Mesendoderm (in vitro differentiated cells): ENCODE measurements at regions not wholly inside any gene's neighbourhood (a gene's known extent, or its start where the extent isn't known, plus 50 kb on each side); places are given as distances from the start of the nearest gene placed in this dataset.
A peak's percentile ranks its signal among the peaks of the same experiment; 100 is the strongest.

Experiments used
- DNase-seq: peaks from one replicate; pipeline ENCODE4 v3.0.0; 2013
- H2AK5ac ChIP-seq: 2 replicates; pipeline ENCODE4 v1.6.1; 2013; ENCODE audit warnings: low read length, inconsistent platforms
- H2BK120ac ChIP-seq: 2 replicates; pipeline ENCODE4 v1.6.1; 2013; ENCODE audit warnings: low read depth, mild to moderate bottlenecking, low read length, moderate library complexity, mixed read lengths
- H2BK15ac ChIP-seq: replicated peaks from 2 replicates; pipeline ENCODE4 v1.6.1; 2013; ENCODE audit warnings: low read depth, mild to moderate bottlenecking, moderate library complexity
- H2BK5ac ChIP-seq: 2 replicates; pipeline ENCODE4 v1.6.1; 2013; ENCODE audit warnings: low read length, inconsistent platforms
- H3K18ac ChIP-seq: 2 replicates; pipeline ENCODE4 v1.6.1; 2013; ENCODE audit warnings: mild to moderate bottlenecking, low read length, mixed read lengths
- H3K23ac ChIP-seq: one replicate; pipeline ENCODE4 v1.6.1; 2013; ENCODE audit warnings: low read length
- H3K27ac ChIP-seq: 2 replicates; pipeline ENCODE4 v1.5.1; 2013; ENCODE audit warnings: low read depth, mild to moderate bottlenecking, inconsistent platforms, low read length, moderate library complexity
- H3K27me3 ChIP-seq: 2 replicates; pipeline ENCODE4 v1.6.1; 2013; ENCODE audit warnings: low read length, control low read depth, mild to moderate bottlenecking, inconsistent platforms; ENCODE audit not compliant: insufficient read depth, poor library complexity
- H3K36me3 ChIP-seq: 2 replicates; pipeline ENCODE4 v1.6.1; 2013; ENCODE audit warnings: low read length, inconsistent platforms; ENCODE audit not compliant: control insufficient read depth, insufficient read depth
- H3K4ac ChIP-seq: one replicate; pipeline ENCODE4 v1.6.1; 2013; ENCODE audit warnings: low read depth, mild to moderate bottlenecking, low read length, moderate library complexity
- H3K4me1 ChIP-seq: 2 replicates; pipeline ENCODE4 v1.6.1; 2013; ENCODE audit warnings: low read depth, low read length, inconsistent platforms; ENCODE audit not compliant: control insufficient read depth
- H3K4me2 ChIP-seq: 2 replicates; pipeline ENCODE4 v1.6.1; 2013; ENCODE audit warnings: low read length
- H3K4me3 ChIP-seq: 2 replicates; pipeline ENCODE4 v1.5.1; 2013; ENCODE audit warnings: mild to moderate bottlenecking, low read length
- H3K56ac ChIP-seq: one replicate; pipeline ENCODE4 v1.6.1; 2013; ENCODE audit warnings: low read length
- H3K79me1 ChIP-seq: 2 replicates; pipeline ENCODE4 v1.6.1; 2013; ENCODE audit warnings: low read length, inconsistent platforms
- H3K79me2 ChIP-seq: 2 replicates; pipeline ENCODE4 v1.6.1; 2013; ENCODE audit warnings: mild to moderate bottlenecking, low read length; ENCODE audit not compliant: control insufficient read depth, insufficient read depth
- H3K9ac ChIP-seq: 2 replicates; pipeline ENCODE4 v1.6.1; 2013; ENCODE audit warnings: low read length, inconsistent platforms
- H4K5ac ChIP-seq: one replicate; pipeline ENCODE4 v1.6.1; 2013; ENCODE audit warnings: low read length
- H4K8ac ChIP-seq: one replicate; pipeline ENCODE4 v1.6.1; 2013; ENCODE audit warnings: low read depth, mild to moderate bottlenecking, control low read depth, low read length, moderate library complexity
- WGBS: extraction: QIAGEN DNeasy Blood & Tissue Kit; methylation state at CpG from one replicate; pipeline ENCODE4 v1.1.7; 2013; ENCODE audit warnings: low lambda C conversion rate, missing lambda C conversion rate; ENCODE audit not compliant: insufficient coverage; ENCODE audit errors: extremely low coverage; 5-methylcytosine and 5-hydroxymethylcytosine counted together

GRCh38 chr2:42924418-42924886, 132.1 kb upstream of the HAAO start:
- Histone ChIP-seq H3K9ac (peak overlapping the region; percentile 50), H3K27me3 (no peaks in the 10 kb centered on the region), H3K79me2 (no peaks in the 10 kb centered on the region), H2BK15ac (no peak overlapping the region), H4K8ac (no peak overlapping the region), H3K27ac (peak overlapping the region; percentile 91), H2BK120ac (peak overlapping the region; percentile 82), H2AK5ac (peak overlapping the region; percentile 63), H3K4me3 (no peak overlapping the region), H3K18ac (peak overlapping the region; percentile 81), H3K4me1 (peaks cover 23% of the 10 kb centered on the region), H3K4ac (peak overlapping the region; percentile 56), H3K79me1 (no peaks in the 10 kb centered on the region), H2BK5ac (peak overlapping the region; percentile 94), H3K36me3 (no peaks in the 10 kb centered on the region), H4K5ac (no peak overlapping the region), H3K23ac (peak overlapping the region; percentile 59), H3K4me2 (no peak overlapping the region), H3K56ac (peak overlapping the region; percentile 89)
- no peak for DNase-seq
- no CpG with 5 or more reads among the region's 12 CpGs for WGBS

DNA sequence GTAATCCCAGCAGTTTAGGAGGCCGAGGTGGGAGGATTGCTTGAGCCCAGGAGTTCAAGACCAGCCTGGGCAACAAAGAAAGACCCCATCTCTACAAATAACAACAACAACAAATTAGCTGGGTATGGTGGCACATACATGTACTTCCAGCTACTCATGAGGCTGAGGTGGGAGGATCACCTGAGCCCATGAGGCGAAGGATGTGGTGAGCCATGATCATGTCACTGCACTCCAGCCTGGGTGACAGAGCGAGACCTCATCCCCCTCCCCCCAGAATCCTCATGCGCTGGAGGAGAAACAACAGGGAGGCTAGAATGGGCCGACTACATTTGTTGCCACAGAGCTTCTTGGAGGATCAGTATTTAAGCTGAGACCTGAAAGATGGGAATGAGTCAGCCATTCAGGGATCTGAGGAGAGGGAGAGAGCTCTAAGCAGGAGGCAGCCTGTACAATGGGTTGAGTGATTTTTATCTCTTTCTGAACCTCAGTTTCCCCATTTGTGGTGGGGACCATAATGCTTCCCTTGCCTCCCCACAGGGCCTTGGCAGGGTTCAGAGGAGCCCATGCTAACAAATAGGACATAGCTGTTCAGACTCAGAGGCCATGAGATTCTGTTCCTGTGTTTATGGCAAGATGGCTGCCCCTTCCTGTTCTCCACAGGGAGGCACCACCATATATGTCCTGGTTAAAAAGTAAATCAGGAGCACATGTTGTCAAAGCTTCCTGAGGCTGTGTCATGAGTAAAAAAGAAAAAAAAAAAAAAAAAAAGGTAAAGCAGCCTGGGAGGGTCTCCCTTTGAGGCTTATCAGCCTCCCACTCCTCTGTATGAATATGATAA, 131.4 kb upstream of the HAAO start:
- DNase-seq: peak; percentile 39
- H3K18ac ChIP-seq: peak overlapping the region; percentile 12
- H3K4me2 ChIP-seq: no peak overlapping the region
- no peaks in the 10 kb centered on the region for H3K27me3 ChIP-seq
- peak overlapping the region; percentile 84 for H2AK5ac ChIP-seq
- no peaks in the 10 kb centered on the region for H3K79me1 ChIP-seq
- H2BK15ac ChIP-seq: no peak overlapping the region
- no peak overlapping the region for H4K8ac ChIP-seq
- H3K56ac ChIP-seq: peak overlapping the region; percentile 89
- H3K4ac ChIP-seq: peak overlapping the region; percentile 27
- no CpG with 5 or more reads among the region's 5 CpGs for WGBS
- no peaks in the 10 kb centered on the region for H3K79me2 ChIP-seq
- H3K36me3 ChIP-seq: no peaks in the 10 kb centered on the region
- H3K23ac ChIP-seq: peak overlapping the region; percentile 59
- H2BK5ac ChIP-seq: peak overlapping the region; percentile 23
- no peak overlapping the region for H4K5ac ChIP-seq
- H2BK120ac ChIP-seq: no peak overlapping the region
- no peak overlapping the region for H3K9ac ChIP-seq
- peak overlapping the region; percentile 91 for H3K27ac ChIP-seq
- H3K4me3 ChIP-seq: no peak overlapping the region
- peaks cover 19% of the 10 kb centered on the region for H3K4me1 ChIP-seq

- Histone ChIP-seq H3K18ac (no peak overlapping the region), H3K4me3 (no peak overlapping the region), H4K5ac (no peak overlapping the region), H3K23ac (no peak overlapping the region), H2BK15ac (no peak overlapping the region), H3K27ac (no peak overlapping the region), H3K79me1 (no peaks in the 10 kb centered on the region), H3K27me3 (no peaks in the 10 kb centered on the region), H3K36me3 (no peaks in the 10 kb centered on the region), H2BK5ac (no peak overlapping the region), H3K4ac (no peak overlapping the region), H3K4me1 (peaks cover 15% of the 10 kb centered on the region), H3K9ac (no peak overlapping the region), H3K4me2 (no peak overlapping the region), H4K8ac (no peak overlapping the region), H3K79me2 (no peaks in the 10 kb centered on the region), H2AK5ac (no peak overlapping the region), H3K56ac (no peak overlapping the region), H2BK120ac (no peak overlapping the region)
- DNase-seq: peak; percentile 40
- WGBS: no CpG with 5 or more reads among the region's 6 CpGs
Observed at GRCh38 chr2:42922790-42923579, 130.6 kb upstream of the HAAO start.

DNA sequence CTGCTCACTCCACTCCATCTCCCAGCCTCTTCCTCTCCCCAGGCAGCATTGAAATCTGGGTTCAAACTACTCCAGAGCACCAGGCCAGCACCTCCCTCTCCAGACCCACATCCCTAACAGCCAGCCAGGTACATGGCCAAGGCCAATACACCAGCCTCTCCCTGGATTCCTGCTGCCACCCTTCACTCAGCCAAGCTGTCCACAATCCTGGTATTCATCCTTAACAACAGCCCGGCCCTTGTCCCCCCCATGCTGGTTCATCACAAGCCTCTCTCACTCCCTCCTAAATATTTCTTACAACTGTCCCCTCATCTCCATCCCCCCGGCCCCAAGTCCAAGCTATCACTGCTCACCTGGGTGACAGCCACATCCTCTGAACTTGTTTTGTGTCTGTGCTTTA, 129.9 kb upstream of the HAAO start:
- WGBS: no CpG with 5 or more reads among the region's 2 CpGs
- H3K27ac ChIP-seq: no peak overlapping the region

DNA sequence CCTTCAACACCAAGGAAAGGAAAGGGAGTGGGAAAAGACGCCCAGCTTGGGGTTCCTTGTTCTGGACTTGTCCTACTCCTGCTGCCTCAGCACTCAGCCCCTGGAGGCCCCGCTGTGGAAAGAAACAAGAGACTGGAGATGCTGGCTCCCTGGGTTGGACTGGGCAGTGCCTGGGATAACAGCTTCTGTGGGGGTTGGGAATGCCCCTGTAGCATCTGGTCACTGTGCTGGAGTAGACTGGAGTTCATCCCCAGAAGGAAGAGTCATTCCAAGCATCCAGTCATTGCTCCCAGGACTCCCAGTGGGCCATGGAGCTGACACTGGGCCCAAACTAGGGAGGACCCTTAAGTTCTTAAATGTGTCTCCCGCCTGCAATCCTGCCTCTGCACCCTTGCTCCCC, 129.3 kb upstream of the HAAO start:
- WGBS: no CpG with 5 or more reads among the region's 3 CpGs
- H3K18ac ChIP-seq: no peak overlapping the region
- H3K4me1 ChIP-seq: peaks cover 15% of the 10 kb centered on the region
- no peaks in the 10 kb centered on the region for H3K79me2 ChIP-seq
- H3K27ac ChIP-seq: no peak overlapping the region
- no peak overlapping the region for H2BK5ac ChIP-seq
- no peak overlapping the region for H2BK15ac ChIP-seq
- H3K27me3 ChIP-seq: no peaks in the 10 kb centered on the region
- no peak overlapping the region for H3K56ac ChIP-seq
- no peak overlapping the region for H3K9ac ChIP-seq
- no peak overlapping the region for H3K23ac ChIP-seq
- DNase-seq: no peak
- H3K79me1 ChIP-seq: no peaks in the 10 kb centered on the region
- no peak overlapping the region for H4K8ac ChIP-seq
- no peaks in the 10 kb centered on the region for H3K36me3 ChIP-seq
- H2BK120ac ChIP-seq: no peak overlapping the region
- H4K5ac ChIP-seq: no peak overlapping the region
- no peak overlapping the region for H3K4ac ChIP-seq
- no peak overlapping the region for H3K4me2 ChIP-seq
- H2AK5ac ChIP-seq: no peak overlapping the region
- H3K4me3 ChIP-seq: no peak overlapping the region

More for the DNA sequence above, 129.9 kb upstream of the HAAO start:
- Histone ChIP-seq H3K4me2 (no peak overlapping the region), H3K4ac (no peak overlapping the region), H3K9ac (no peak overlapping the region), H4K8ac (no peak overlapping the region), H3K36me3 (no peaks in the 10 kb centered on the region), H4K5ac (no peak overlapping the region), H3K27me3 (no peaks in the 10 kb centered on the region), H2BK120ac (no peak overlapping the region), H3K56ac (peak overlapping the region; percentile 47), H3K18ac (no peak overlapping the region), H3K79me1 (no peaks in the 10 kb centered on the region), H3K23ac (no peak overlapping the region), H2BK15ac (no peak overlapping the region), H3K4me1 (peaks cover 15% of the 10 kb centered on the region), H3K79me2 (no peaks in the 10 kb centered on the region), H2BK5ac (no peak overlapping the region), H3K4me3 (no peak overlapping the region), H2AK5ac (no peak overlapping the region)
- no peak for DNase-seq
